DMS 273 (cell line): ENCODE measurements at regions not wholly inside any gene's neighbourhood (a gene's known extent, or its start where the extent isn't known, plus 50 kb on each side); places are given as distances from the start of the nearest gene placed in this dataset.
A peak's percentile ranks its signal among the peaks of the same experiment; 100 is the strongest.
"Not testable (repeated sequence)": the region's sequence is repeated elsewhere in the genome, so short reads cannot be mapped to it uniquely, and the experiment has no call there.

Experiments
- DNase-seq: peaks from one replicate; lab custom pipeline; 2025; ENCODE audit not compliant: unreplicated experiment; lab: John Stamatoyannopoulos, UW

DNA sequence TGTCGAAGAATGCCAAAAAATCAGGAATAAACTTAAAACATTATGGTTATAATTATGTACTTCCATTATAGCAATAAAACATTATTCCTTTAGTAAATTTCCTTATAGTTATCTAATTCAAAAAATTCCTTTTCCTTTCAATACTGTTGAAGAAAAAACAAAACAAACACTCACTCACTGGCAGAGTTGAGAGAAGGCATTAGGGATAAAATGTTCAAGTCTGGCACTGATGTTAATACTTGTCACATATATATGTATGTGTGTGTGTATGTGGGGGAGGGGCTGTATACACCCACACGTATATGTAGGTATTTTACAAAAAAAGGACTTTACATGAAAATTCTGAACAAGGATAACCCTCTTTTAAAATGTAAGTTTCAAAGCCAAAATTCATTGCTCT is 150.2 kb upstream of the MEOX2 start:
- no peak for DNase-seq

GRCh38 chr7:15836041-15836440 is 149.6 kb upstream of the MEOX2 start:
- DNase-seq = no peak

GRCh38 chr7:15834446-15834845 is 148.0 kb upstream of the MEOX2 start:
- DNase-seq = no peak

DNA sequence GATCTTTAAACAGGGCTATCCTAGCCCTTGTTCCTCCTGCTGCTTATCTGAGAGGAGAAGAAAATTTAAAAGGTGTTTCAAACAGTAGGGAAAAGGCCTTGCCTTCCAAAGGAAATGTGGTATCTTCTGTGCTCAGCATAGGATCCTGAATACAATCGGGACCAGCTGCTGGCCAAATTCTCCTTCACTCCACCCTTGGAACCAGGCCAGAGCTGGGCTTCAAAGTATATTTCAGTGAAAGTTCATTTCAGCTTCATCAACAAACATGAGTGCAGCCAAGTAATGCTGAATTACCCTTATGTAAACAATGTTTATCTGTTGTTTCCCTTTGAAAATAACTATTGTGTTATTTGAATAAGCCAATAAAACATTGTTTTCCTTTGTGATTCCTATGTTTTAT is 146.5 kb upstream of the MEOX2 start:
- peak; percentile 65 for DNase-seq

DNA sequence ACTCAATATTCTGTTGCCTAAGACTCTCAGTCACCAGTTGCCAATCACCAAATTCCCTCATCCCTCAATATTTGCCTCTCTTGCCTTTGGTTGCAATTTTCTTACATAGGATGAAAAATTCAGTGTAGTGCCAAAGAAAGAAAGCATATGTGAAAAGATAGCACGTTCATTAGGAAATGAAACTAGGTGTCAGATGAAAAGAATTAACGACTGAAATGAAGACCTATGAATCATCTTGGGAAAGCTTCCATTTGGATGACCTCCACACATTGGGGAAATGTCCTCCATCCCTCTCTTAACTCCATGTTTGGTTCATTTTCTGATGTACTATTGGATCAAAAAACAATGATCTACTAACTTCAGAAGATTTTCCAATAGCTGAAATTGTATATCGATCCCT is 145.1 kb upstream of the MEOX2 start:
- no peak for DNase-seq

DNA sequence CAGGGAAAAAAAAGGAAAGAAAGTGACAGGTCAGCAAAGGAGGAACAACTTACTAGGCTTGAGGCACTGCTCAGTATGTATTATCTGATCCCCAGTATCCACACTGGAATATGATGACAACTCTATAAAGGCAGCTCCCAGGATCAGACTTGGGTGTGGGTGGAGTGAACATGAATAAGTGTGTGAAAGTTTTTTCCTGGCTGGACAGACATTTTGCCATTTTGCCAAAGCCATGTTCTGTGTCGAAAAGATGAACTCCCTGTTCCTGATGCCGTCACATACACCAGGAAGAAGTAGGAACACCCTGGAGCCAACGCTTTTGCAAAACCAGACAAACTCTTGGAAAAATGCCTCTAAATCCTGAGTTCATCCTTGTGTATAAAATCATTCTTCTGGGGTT is 143.2 kb upstream of the MEOX2 start:
- no peak for DNase-seq

DNA sequence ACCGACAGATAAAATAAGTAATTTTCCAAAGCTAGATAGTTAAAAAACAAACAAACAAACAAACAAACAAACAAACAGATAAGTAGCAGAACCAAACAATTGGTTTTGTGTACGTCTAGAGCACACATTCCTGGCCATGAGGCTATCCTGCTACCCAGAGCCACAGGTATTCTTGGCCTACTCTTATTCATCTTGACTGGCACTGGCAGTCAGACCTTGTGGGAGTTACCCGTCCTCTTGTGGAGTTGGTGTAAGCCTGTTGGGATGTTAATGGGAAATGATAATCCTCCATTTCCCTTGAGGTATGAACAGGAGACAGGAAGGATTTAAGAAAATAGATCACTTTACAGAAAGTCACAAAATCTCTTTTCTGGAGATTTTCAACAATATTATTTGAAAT is 142.4 kb upstream of the MEOX2 start:
- DNase-seq = no peak

- DNase-seq = no peak
Measured at GRCh38 chr7:15821484-15822427, 135.3 kb upstream of the MEOX2 start.

- no peak for DNase-seq
Measured at GRCh38 chr7:15820319-15820718, 133.8 kb upstream of the MEOX2 start.

DNA sequence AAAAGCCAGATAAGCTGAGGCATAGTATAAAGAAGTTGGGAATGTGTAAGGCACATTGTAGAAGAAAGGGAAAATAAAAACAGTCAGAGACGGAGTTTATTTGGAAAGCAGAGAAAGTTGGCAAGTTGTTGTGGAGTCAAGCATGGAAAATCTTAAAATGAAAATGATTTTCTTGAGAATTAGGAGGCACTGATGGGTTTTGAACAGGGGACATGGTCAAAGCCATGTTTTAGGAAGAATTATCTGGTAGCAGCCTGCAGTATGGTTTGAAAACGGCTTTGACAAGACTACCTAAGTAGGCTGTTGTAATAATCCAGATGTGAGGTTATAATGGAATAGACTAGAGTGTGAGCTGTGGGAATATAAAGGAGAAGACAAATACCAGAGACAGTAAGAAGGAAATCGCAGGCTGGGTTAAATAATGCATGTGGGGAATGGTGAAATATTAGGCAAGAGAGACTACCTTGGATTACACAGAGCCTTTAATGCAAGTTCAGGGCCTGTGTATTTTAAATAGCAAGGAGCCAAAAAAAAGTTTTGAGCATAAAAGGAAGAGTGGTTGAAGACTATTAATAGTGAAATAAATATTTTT is 130.4 kb upstream of the MEOX2 start:
- no peak for DNase-seq

GRCh38 chr7:15813448-15813847 is 127.0 kb upstream of the MEOX2 start:
- no peak for DNase-seq

GRCh38 chr7:15810383-15810782 is 123.9 kb upstream of the MEOX2 start:
- DNase-seq = not testable (repeated sequence)

- DNase-seq = not testable (repeated sequence)
Measured at GRCh38 chr7:15809936-15810335, 123.5 kb upstream of the MEOX2 start.

DNA sequence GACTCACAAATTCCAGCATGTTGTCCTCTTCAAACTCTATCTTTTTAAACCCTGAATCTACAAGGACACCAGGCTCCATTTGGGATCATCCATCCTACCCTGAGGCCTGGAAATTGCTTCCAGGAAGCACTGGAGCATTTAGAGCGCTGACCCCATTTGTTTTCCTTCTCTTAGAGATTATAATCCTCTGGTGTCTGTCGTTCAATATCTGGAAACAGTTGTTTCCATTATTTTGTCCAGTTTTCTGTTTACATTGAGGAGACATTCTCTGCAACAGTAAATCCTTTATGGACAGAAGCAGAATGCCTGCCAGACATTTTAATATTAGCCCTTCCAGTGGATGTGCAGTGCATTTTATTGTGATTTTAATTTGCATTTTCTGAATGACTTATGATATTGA is 119.4 kb upstream of the MEOX2 start:
- no peak for DNase-seq

DNA sequence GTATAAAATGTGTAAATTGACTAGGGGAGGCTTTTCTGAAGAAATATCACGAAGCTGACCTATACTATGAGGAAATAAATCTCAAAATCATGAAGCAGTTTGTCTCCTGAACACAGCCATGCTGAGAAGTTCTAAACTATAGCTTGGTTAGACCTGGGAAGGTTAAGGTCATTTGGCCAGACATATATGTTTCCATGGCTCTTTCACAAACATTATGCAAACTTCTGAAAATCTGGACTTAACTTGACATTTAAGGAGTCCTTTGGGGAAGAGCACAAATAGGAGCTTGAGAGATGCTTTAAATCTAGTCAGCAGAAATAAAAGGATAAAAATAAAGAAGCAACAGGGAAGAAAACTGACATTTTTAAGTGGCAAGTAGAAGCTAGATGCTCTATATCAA is 115.9 kb upstream of the MEOX2 start:
- DNase-seq = no peak

GRCh38 chr7:15801551-15801950 is 115.1 kb upstream of the MEOX2 start:
- no peak for DNase-seq

DNA sequence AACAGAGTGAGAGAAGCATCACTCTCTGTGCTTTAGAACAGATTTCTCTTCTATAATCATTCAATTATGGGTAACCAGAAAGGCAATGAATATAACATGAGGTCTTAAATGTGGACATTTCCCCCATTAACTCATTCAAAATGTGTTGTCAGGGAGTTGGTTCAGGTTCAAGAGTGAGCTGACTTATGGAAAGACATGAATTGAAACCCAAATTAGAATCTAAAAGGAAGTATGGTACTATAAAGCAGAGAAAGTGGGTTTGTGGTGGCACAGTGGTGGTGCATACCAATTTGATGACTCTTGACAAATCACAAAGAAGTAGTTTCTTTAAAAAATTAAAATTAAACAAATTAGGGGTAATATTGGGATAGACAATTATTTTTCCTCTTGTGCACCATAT is 114.6 kb upstream of the MEOX2 start:
- DNase-seq = no peak

- no peak for DNase-seq
Measured at GRCh38 chr7:15798081-15798480, 111.6 kb upstream of the MEOX2 start.

GRCh38 chr7:15795393-15795792 is 108.9 kb upstream of the MEOX2 start:
- DNase-seq = no peak

- DNase-seq = no peak
Measured at GRCh38 chr7:15794801-15795200, 108.3 kb upstream of the MEOX2 start.

DNA sequence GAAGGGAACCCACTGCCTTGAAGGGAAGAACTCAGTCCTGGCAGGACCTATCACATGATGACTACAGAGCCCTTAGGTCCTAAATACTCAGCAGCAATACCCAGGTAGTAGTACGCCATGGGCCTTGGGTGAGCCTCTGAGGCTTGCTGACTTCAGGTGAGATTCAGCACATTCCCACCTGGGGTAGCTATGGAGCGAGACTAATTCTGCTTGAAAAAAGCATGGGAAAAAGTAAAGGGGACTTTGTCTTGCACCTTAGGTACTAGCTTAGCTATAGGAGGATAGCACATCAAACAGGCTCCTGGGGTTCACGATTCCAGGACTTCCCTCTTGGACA is 98.2 kb upstream of the MEOX2 start:
- DNase-seq = no peak

DNA sequence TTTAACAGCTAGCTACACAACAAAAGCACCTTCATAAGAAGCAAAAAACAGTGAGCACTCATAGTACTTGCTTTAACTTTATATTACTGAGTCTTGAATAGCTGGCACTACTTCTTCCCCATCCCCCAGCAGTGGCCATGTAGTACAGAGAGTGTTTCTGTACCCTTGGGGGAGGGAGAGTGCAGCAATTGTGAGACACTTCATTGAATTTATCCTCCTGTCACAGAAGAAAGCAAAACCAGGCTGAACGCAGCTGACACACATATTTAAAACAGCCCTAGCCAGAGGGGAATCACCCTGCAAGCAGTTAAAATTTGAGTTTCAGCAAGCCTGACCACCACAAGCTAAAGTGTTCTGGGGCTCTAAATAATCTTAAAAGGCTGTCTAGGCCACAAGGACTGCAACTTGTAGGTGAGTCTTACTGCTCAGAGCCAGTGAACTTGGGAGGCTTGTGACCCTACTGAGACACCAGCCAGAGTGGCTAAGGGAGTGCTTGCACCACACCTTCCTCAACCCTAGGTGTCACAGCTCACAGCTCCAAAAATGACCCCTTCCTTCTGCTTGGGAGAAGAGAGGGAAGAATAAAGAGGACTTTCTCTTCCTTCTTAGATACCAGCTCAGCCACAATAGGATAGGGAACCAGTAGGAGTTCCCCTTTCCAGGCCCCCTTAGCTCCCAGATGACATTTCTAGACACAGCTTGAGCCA is 97.7 kb upstream of the MEOX2 start:
- peak; percentile 7 for DNase-seq
